ENCODE measurements at regions not wholly inside any gene's neighbourhood (a gene's known extent, or its start where the extent isn't known, plus 50 kb on each side); places are given as distances from the start of the nearest gene placed in this dataset.

DNA sequence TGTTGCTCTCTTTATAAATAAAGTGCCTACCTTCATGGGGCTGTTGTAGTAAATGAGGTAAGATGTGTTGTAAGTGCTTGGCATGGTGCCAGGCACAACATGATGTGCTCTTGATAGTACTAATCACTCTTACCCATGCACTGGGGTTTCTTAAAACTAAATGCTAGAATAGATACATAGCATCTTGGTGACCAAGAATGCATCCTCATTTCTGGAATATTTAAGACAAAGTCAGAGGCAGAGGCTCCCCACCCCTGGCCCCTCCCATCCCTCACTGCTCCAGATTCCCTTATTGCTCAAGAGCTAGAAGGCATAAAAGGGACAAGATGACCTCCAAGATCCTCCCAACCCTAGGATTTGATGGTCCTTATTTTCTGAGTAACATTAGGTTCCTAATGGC is 61.3 kb downstream of the GLUL start:
- POLR2A ChIA-PET, result no interaction called here
- no peaks in the 10 kb centered on the region for H3K9me3 ChIP-seq (ENCODE audit: control insufficient read depth, insufficient read depth, low read depth, low read length)
- no peak overlapping the region for H3K4me3 ChIP-seq (ENCODE audit: low read depth, low read length)
- TF ChIP-seq, protein P1, sequence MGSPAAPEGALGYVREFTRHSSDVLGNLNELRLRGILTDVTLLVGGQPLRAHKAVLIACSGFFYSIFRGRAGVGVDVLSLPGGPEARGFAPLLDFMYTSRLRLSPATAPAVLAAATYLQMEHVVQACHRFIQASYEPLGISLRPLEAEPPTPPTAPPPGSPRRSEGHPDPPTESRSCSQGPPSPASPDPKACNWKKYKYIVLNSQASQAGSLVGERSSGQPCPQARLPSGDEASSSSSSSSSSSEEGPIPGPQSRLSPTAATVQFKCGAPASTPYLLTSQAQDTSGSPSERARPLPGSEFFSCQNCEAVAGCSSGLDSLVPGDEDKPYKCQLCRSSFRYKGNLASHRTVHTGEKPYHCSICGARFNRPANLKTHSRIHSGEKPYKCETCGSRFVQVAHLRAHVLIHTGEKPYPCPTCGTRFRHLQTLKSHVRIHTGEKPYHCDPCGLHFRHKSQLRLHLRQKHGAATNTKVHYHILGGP (tag by site-specific recombination; IDR thresholded peaks at IDR 0.05), result 0 out of 2 replicates have a peak, but pooled peaks have one; percentile 21
- TF ChIP-seq ZNF544 (tag by site-specific recombination; IDR thresholded peaks at IDR 0.05) (peak; percentile 74; the same call in 1 of the 2 replicates), ZNF335 (tag by site-specific recombination; conservative IDR thresholded peaks at IDR 0.05) (no peak), ZBTB17 (tag by site-specific recombination; IDR thresholded peaks at IDR 0.05) (no peak), ZNF776 (tag by site-specific recombination; IDR thresholded peaks at IDR 0.05; ENCODE audit: borderline replicate concordance) (peak; percentile 79; the same call in 1 of the 2 replicates), ZNF394 (tag by site-specific recombination; IDR thresholded peaks at IDR 0.05; ENCODE audit: borderline replicate concordance) (no peak), WT1 (tag by site-specific recombination; IDR thresholded peaks at IDR 0.05) (no peak), ZNF112 (tag by site-specific recombination; IDR thresholded peaks at IDR 0.05) (0 out of 2 replicates have a peak, but pooled peaks have one; percentile 47), ZNF214 (tag by site-specific recombination; IDR thresholded peaks at IDR 0.05; ENCODE audit: borderline replicate concordance) (peak; percentile 38; the same call in 1 of the 2 replicates), ZNF561 (tag by site-specific recombination; IDR thresholded peaks at IDR 0.05; ENCODE audit: borderline replicate concordance) (0 out of 2 replicates have a peak, but pooled peaks have one; percentile 62), ZNF549 (tag by site-specific recombination; IDR thresholded peaks at IDR 0.05) (peak; percentile 72), ZNF184 (tag by site-specific recombination; IDR thresholded peaks at IDR 0.05) (peak; percentile 89; the same call in 1 of the 2 replicates), ZNF677 (tag by site-specific recombination; IDR thresholded peaks at IDR 0.05) (no peak), ZNF626 (tag by site-specific recombination; IDR thresholded peaks at IDR 0.05) (no peak), ZNF37A (tag by site-specific recombination; IDR thresholded peaks at IDR 0.05) (peak; percentile 74; the same call in 1 of the 2 replicates), ZNF529 (tag by site-specific recombination; IDR thresholded peaks at IDR 0.05; ENCODE audit: insufficient replicate concordance) (peak; percentile 71), ZNF174 (tag by site-specific recombination; IDR thresholded peaks at IDR 0.05) (0 out of 2 replicates have a peak, but pooled peaks have one; percentile 73), FEZF1 (tag by site-specific recombination; IDR thresholded peaks at IDR 0.05) (peak; percentile 44), ZNF660 (tag by site-specific recombination; IDR thresholded peaks at IDR 0.05) (peak; percentile 69; the same call in 1 of the 2 replicates), ZNF354C (tag by site-specific recombination; IDR thresholded peaks at IDR 0.05; ENCODE audit: borderline replicate concordance, low read depth) (no peak), ZNF350 (tag by site-specific recombination; IDR thresholded peaks at IDR 0.05) (peak; percentile 87), ZNF560 (tag by site-specific recombination; IDR thresholded peaks at IDR 0.05; ENCODE audit: borderline replicate concordance) (no peak)
- TF ChIP-seq, protein P2, sequence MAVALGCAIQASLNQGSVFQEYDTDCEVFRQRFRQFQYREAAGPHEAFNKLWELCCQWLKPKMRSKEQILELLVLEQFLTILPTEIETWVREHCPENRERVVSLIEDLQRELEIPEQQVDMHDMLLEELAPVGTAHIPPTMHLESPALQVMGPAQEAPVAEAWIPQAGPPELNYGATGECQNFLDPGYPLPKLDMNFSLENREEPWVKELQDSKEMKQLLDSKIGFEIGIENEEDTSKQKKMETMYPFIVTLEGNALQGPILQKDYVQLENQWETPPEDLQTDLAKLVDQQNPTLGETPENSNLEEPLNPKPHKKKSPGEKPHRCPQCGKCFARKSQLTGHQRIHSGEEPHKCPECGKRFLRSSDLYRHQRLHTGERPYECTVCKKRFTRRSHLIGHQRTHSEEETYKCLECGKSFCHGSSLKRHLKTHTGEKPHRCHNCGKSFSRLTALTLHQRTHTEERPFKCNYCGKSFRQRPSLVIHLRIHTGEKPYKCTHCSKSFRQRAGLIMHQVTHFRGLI (tag by site-specific recombination; IDR thresholded peaks at IDR 0.05), result no peak
- TF ChIP-seq, protein P3, sequence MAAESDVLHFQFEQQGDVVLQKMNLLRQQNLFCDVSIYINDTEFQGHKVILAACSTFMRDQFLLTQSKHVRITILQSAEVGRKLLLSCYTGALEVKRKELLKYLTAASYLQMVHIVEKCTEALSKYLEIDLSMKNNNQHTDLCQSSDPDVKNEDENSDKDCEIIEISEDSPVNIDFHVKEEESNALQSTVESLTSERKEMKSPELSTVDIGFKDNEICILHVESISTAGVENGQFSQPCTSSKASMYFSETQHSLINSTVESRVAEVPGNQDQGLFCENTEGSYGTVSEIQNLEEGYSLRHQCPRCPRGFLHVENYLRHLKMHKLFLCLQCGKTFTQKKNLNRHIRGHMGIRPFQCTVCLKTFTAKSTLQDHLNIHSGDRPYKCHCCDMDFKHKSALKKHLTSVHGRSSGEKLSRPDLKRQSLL (tag by site-specific recombination; IDR thresholded peaks at IDR 0.05), result peak; percentile 8; the same call in 1 of the 2 replicates
- TF ChIP-seq, protein P4, sequence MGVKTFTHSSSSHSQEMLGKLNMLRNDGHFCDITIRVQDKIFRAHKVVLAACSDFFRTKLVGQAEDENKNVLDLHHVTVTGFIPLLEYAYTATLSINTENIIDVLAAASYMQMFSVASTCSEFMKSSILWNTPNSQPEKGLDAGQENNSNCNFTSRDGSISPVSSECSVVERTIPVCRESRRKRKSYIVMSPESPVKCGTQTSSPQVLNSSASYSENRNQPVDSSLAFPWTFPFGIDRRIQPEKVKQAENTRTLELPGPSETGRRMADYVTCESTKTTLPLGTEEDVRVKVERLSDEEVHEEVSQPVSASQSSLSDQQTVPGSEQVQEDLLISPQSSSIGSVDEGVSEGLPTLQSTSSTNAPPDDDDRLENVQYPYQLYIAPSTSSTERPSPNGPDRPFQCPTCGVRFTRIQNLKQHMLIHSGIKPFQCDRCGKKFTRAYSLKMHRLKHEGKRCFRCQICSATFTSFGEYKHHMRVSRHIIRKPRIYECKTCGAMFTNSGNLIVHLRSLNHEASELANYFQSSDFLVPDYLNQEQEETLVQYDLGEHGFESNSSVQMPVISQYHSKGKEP (tag by site-specific recombination; IDR thresholded peaks at IDR 0.05), result peak; percentile 67; the same call in 1 of the 2 replicates
- TF ChIP-seq, protein P5, sequence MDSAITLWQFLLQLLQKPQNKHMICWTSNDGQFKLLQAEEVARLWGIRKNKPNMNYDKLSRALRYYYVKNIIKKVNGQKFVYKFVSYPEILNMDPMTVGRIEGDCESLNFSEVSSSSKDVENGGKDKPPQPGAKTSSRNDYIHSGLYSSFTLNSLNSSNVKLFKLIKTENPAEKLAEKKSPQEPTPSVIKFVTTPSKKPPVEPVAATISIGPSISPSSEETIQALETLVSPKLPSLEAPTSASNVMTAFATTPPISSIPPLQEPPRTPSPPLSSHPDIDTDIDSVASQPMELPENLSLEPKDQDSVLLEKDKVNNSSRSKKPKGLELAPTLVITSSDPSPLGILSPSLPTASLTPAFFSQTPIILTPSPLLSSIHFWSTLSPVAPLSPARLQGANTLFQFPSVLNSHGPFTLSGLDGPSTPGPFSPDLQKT (IDR thresholded peaks at IDR 0.05; ENCODE audit: borderline replicate concordance, low read depth, low read length), result no peak
- H3K27ac ChIP-seq (ENCODE audit: extremely low read depth, low read depth, low read length), result no peak overlapping the region
- no peaks in the 10 kb centered on the region for H3K36me3 ChIP-seq (ENCODE audit: control insufficient read depth in 2 of 2, insufficient read depth in 1 of 2, low read length in 2 of 2)
- no peaks in the 10 kb centered on the region for H3K4me1 ChIP-seq (ENCODE audit: control insufficient read depth, insufficient read depth, low read length)
- CTCF ChIA-PET, result interaction anchor here (1.0 kb wide), 1 partner anchor 187 kb away, joined by 3 read pairs; no protein-coding TSS in a partner anchor

Data from HEK293 (cell line).